Heart right ventricle (tissue), 16 donors: ENCODE measurements at regions not wholly inside any gene's neighbourhood (a gene's known extent, or its start where the extent isn't known, plus 50 kb on each side); places are given as distances from the start of the nearest gene placed in this dataset.

ENCODE experiments used
- ATAC-seq, 8 donors: fragments of 200-7000 bp; cut with Tn5 transposase; one replicate each; pipeline ENCODE4 v1.9.1; 2020; ENCODE audit warnings: mild to moderate bottlenecking in 8 of 8, moderate library complexity in 8 of 8, moderate number of reproducible peaks in 1 of 8
- DNase-seq, 2 donors: peaks; one replicate each; pipeline ENCODE4 v3.0.0-alpha.2; 2020
- H3K27ac ChIP-seq, 10 donors: fragments of 200-600 bp; sonication (generic) in 2 of 10; one replicate each; pipeline versions ENCODE4 v1.5.0 to v1.8.0; 2020 to 2022; ENCODE audit warnings: mild to moderate bottlenecking in 3 of 10
- H3K27me3 ChIP-seq, 7 donors: fragments of 200-600 bp; one replicate each; pipeline ENCODE4 v1.8.0; 2021 to 2022; ENCODE audit warnings: mild to moderate bottlenecking in 2 of 7
- H3K36me3 ChIP-seq, 9 donors: fragments of 200-600 bp; sonication (generic) in 1 of 9; one replicate each; pipeline versions ENCODE4 v1.5.0 to v1.8.0; 2020 to 2022; ENCODE audit warnings: mild to moderate bottlenecking in 2 of 9
- H3K4me1 ChIP-seq, 9 donors: fragments of 200-600 bp; sonication (generic) in 1 of 9; one replicate each; pipeline versions ENCODE4 v1.5.0 to v1.8.0; 2020 to 2022; ENCODE audit warnings: mild to moderate bottlenecking in 4 of 9
- H3K4me3 ChIP-seq, 10 donors: fragments of 200-600 bp; sonication (generic) in 2 of 10; one replicate each; pipeline versions ENCODE4 v1.5.0 to v1.8.0; 2020 to 2022; ENCODE audit warnings: mild to moderate bottlenecking in 7 of 10, moderate library complexity in 2 of 10
- H3K9me3 ChIP-seq, 11 donors: fragments of 200-600 bp in 10 of 11; sonication (generic) in 2 of 11; one replicate each; pipeline versions ENCODE4 v1.5.0 to v1.8.0; 2013 to 2022; ENCODE audit warnings: mild to moderate bottlenecking in 2 of 11, control low read depth in 1 of 11, moderate library complexity in 1 of 11
- WGBS, 2 donors: extraction: QIAGEN DNeasy Blood & Tissue Kit; methylation state at CpG; one replicate each; pipeline ENCODE4 v1.1.7; 2013; ENCODE audit warnings: inconsistent platforms in 1 of 2; 5-methylcytosine and 5-hydroxymethylcytosine counted together
- intact Hi-C, 10 donors: fragments of 100-400 bp; cut with DNase I; formaldehyde crosslinking; loops; one replicate each; pipeline versions ENCODE4 v1.11.1 to v1.14.2; 2022
- TF ChIP-seq, protein P1 (sequence below), 9 donors: fragments of 200-600 bp; sonication (generic) in 2 of 9; IDR thresholded peaks; one replicate each; pipeline versions ENCODE4 v1.5.0 to v1.8.0; 2021 to 2022; ENCODE audit warnings: antibody characterized with exemption in 9 of 9, mild to moderate bottlenecking in 5 of 9, moderate library complexity in 1 of 9
- donor health status: Arrhythmogenic right ventricular cardiomyopathy.
- donor health status: ischemic (EF 13 %, LVEDD 7.1; RV severe dilation, severe dysfunction).
- donor health status: healthy with polysubstance abuse.
- donor health status: DM: no; HTN: yes; CAD: no.
- donor health status: DM: no; HTN: no; CAD: no.
- donor health status: ischemic (EF 25% LVEDD 6.9; RV normal size, moderate dysfunction).
- donor health status: ischemic (EF 25% LVEDD 5.7; RV mildly dilated, moderate dysfunction).
- donor health status: healthy.
- donor health status: DM: yes; HTN: yes; CAD: no.
- donor health status: Ischemic cardiomyopathy.
- donor health status: ischemic (EF 35%, LVEDD 5.7; RV mildly dilated, moderate dysfunction).
- donor health status: nonischemic (EF 11% LVEDD 7.7; RV severe dilation, severe dysfunction).
- donor health status: DM: yes; HTN: yes; CAD: no.
- donor health status: PGD.
- donor health status: ischemic (EF 29% LVEDD 5.4; RV normal size, mild dysfunction).
- donor health status: nonischemic (EF 23%, LVEDD 6.1; RV moderate dilation, normal function).

DNA sequence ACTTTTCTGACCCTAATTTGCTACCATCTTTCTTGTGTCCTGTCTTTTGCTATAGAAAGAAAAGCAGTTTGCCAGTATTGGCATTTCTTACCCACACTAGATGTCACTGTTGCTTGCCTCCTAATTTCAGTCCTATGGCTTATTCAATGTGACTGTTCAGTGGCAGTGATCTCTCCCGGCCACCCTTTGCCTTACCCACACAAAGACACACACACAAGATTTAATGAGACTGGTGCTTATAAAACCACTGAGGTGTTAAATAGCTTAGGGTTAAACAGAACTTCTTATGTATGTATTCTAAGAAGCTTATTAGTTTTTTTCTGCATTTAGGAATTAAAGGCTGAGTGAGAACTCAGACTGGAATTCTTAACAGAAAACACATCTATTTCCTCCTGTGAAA is 233.6 kb upstream of the ASCC3 start:
- DNase-seq (peak in 1 of 2 donors; percentile 10), ATAC-seq (peak in 3 of 8 donors; percentile 38 to 68 (median 64))
- Histone ChIP-seq H3K9me3 (no peaks in the 10 kb centered on the region), H3K36me3 (no peaks in the 10 kb centered on the region), H3K27me3 (peaks cover 0 to 5% (median 0%) of the 10 kb centered on the region in 7 donors), H3K27ac (no peak overlapping the region), H3K4me3 (no peak overlapping the region), H3K4me1 (no peaks in the 10 kb centered on the region)
- intact Hi-C loops: no loop called here
- WGBS, 2 donors: 0 to 4% methylated on average over 1 of the region's 1 CpG
- TF ChIP-seq, protein P1, sequence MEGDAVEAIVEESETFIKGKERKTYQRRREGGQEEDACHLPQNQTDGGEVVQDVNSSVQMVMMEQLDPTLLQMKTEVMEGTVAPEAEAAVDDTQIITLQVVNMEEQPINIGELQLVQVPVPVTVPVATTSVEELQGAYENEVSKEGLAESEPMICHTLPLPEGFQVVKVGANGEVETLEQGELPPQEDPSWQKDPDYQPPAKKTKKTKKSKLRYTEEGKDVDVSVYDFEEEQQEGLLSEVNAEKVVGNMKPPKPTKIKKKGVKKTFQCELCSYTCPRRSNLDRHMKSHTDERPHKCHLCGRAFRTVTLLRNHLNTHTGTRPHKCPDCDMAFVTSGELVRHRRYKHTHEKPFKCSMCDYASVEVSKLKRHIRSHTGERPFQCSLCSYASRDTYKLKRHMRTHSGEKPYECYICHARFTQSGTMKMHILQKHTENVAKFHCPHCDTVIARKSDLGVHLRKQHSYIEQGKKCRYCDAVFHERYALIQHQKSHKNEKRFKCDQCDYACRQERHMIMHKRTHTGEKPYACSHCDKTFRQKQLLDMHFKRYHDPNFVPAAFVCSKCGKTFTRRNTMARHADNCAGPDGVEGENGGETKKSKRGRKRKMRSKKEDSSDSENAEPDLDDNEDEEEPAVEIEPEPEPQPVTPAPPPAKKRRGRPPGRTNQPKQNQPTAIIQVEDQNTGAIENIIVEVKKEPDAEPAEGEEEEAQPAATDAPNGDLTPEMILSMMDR (IDR thresholded peaks at IDR 0.05): peak in 7 of 9 donors; percentile 43 to 62 (median 53)

DNA sequence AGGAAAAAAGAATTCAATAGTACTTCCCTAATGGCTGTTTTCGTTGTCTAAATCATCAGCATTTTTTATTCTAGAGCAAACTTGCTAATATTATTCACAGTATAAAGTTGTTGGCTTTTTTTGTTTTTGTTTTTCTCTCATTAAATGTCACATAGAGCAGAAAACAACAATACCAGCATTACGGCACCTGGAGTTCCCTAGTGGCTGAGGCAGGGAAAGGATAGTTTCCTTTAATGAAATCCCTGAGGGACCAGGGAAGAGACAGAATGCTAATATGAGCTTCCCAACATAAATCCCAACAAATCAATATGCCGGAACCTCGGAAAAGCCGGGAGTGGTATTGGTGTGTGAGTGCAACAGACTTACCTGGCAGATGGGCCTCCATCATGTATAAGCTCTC is 235.2 kb upstream of the ASCC3 start:
- no peak for DNase-seq
- no peak for ATAC-seq
- 82 to 86% methylated on average over 5 of the region's 5 CpGs for WGBS, 2 donors
- Histone ChIP-seq H3K27ac (no peak overlapping the region), H3K36me3 (no peaks in the 10 kb centered on the region), H3K4me3 (no peak overlapping the region), H3K4me1 (no peaks in the 10 kb centered on the region), H3K27me3 (peaks cover 0 to 5% (median 0%) of the 10 kb centered on the region in 7 donors), H3K9me3 (no peaks in the 10 kb centered on the region)
- TF ChIP-seq, protein P1 (IDR thresholded peaks at IDR 0.05): no peak
- intact Hi-C loops: no loop called here

DNA sequence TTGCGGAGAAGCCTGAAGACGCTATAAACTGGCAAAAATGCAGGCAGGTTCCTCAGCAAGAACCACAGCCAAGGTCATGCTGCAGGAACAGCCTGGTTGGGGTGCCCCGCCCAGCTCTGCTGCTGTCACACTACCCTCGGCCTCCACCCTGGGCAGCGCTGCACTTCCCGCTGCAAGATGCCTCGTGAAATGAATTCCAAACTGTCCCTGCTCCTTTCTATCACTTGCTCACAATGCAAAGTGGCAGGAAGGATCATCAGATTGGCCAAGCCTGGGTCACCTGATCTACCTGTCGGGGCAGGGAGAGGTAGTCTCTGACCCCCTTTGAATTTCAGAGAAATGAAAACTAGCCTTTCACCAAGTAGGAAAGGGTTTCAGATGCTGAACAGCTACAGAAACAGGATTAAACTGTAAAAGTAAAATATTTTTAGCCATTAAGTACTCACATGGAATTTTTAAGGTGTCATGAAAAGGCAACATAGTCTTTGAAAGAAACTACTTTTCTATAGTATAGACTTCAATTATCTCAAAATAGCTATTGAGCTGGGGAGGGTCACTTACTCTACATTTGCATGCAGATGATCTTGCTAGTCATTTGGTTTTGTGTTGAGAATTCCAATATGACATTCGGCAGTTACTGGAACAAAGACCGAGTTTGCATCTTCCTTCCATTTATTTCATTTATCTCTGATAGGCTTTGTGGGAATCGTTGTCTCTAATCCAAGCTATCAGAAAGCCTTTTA is 236.4 kb upstream of the ASCC3 start:
- H3K36me3 ChIP-seq: no peaks in the 10 kb centered on the region
- H3K27ac ChIP-seq: no peak overlapping the region
- H3K4me1 ChIP-seq: no peaks in the 10 kb centered on the region
- 47 to 51% methylated on average over 11 of the region's 11 CpGs for WGBS, 2 donors
- TF ChIP-seq, protein P1 (IDR thresholded peaks at IDR 0.05): no peak
- H3K9me3 ChIP-seq: no peaks in the 10 kb centered on the region
- DNase-seq (peak in 1 of 2 donors; percentile 5), ATAC-seq (no peak)
- H3K27me3 ChIP-seq: peaks cover 0 to 5% (median 0%) of the 10 kb centered on the region in 7 donors
- H3K4me3 ChIP-seq: no peak overlapping the region
- intact Hi-C loops: no loop called here

DNA sequence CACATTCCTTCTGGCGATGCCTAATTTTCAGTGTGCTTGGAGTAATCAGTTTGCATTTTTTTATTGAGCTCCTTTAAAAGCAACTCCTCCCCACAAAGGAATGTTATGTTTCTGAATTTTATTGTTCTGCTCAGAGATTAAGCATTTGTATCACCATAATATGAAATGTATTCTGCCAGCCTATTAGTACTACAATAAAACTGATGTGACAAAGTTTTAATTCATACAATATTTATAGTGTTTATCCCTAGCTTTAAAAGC is 236.9 kb upstream of the ASCC3 start:
- Histone ChIP-seq H3K27me3 (peaks cover 0 to 5% (median 0%) of the 10 kb centered on the region in 7 donors), H3K4me3 (no peak overlapping the region), H3K36me3 (no peaks in the 10 kb centered on the region), H3K4me1 (no peaks in the 10 kb centered on the region), H3K9me3 (no peaks in the 10 kb centered on the region), H3K27ac (no peak overlapping the region)
- WGBS, 2 donors: 43 to 77% methylated on average over 1 of the region's 1 CpG
- ATAC-seq (no peak), DNase-seq (no peak)
- intact Hi-C loops: no loop called here
- TF ChIP-seq, protein P1 (IDR thresholded peaks at IDR 0.05): no peak
